ENCODE measurements at regions not wholly inside any gene's neighbourhood (a gene's known extent, or its start where the extent isn't known, plus 50 kb on each side); places are given as distances from the start of the nearest gene placed in this dataset.
"Not testable (repeated sequence)": the region's sequence is repeated elsewhere in the genome, so short reads cannot be mapped to it uniquely, and the experiment has no call there.

DNA sequence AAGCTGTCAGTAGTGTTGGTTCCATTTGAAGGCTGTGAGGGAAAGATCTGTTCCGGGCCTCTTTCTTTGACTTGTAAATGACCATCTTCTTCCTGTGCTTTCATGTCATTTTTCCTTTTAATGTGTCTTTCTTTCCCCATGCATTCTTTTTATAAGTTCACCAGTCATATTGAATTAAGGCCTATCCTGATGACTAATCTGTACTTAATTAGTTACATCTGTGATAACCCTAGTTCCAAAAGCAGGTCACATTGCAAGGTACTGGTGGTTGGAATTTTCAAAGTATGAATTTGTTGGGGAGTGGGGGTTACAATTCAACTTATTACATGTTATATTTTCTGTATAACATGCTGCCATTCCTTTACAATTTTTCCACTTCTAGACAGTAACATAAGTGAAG lies 1642.1 kb upstream of the FLRT2 start:
- Histone ChIP-seq H3K4me3 (no peak overlapping the region), H3K4me1 (no peaks in the 10 kb centered on the region), H3K9me3 (no peaks in the 10 kb centered on the region), H3K36me3 (no peaks in the 10 kb centered on the region), H3K27ac (no peak overlapping the region), H3K27me3 (no peaks in the 10 kb centered on the region)
- DNase-seq: no peak
- in situ Hi-C loops (cut with MboI; ENCODE audit: low pct_ligation_motif_present in 1 of 4, low pct_unique_long_range_greater_than_20kb in 1 of 4, low sequenced_read_pairs in 3 of 4) (no loop called here), intact Hi-C loops (cut with DNase I; ENCODE audit: low total_unique reads) (no loop called here)
- 69 to 80% methylated on average over 1 of the region's 1 CpG for WGBS, 2 donors (ENCODE audit: low coverage in 1 of 2)
- TF ChIP-seq, protein P1, sequence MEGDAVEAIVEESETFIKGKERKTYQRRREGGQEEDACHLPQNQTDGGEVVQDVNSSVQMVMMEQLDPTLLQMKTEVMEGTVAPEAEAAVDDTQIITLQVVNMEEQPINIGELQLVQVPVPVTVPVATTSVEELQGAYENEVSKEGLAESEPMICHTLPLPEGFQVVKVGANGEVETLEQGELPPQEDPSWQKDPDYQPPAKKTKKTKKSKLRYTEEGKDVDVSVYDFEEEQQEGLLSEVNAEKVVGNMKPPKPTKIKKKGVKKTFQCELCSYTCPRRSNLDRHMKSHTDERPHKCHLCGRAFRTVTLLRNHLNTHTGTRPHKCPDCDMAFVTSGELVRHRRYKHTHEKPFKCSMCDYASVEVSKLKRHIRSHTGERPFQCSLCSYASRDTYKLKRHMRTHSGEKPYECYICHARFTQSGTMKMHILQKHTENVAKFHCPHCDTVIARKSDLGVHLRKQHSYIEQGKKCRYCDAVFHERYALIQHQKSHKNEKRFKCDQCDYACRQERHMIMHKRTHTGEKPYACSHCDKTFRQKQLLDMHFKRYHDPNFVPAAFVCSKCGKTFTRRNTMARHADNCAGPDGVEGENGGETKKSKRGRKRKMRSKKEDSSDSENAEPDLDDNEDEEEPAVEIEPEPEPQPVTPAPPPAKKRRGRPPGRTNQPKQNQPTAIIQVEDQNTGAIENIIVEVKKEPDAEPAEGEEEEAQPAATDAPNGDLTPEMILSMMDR (IDR thresholded peaks at IDR 0.05): no peak
- TF ChIP-seq EP300 (IDR thresholded peaks at IDR 0.05; ENCODE audit: low read depth): no peak
- TF ChIP-seq POLR2A (IDR thresholded peaks at IDR 0.05): no peak
- no peak for TF ChIP-seq POLR2AphosphoS5 (IDR thresholded peaks at IDR 0.05)

DNA sequence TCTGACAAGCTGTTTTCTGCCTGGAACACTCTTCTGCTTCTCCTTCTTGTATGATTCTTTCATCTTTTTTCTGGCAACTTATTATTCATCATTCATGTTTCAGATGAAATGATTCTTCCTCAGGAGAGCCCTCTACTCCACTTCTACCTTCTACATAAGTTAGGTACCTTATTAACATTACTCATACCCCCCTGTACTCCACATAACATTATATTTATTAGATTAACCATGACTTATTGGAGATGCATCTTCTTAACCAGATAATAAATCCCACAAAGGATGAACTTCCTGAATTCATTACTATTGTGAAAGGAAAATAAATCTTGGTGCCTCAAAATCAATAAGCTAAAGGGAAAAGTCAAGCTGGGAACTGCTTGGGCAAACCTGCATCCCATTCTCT lies 1636.5 kb upstream of the FLRT2 start:
- intact Hi-C loops (cut with DNase I; ENCODE audit: low total_unique reads): no loop called here
- no peak for TF ChIP-seq POLR2A (IDR thresholded peaks at IDR 0.05)
- TF ChIP-seq, protein P1 (IDR thresholded peaks at IDR 0.05): no peak
- no peak for TF ChIP-seq EP300 (IDR thresholded peaks at IDR 0.05; ENCODE audit: low read depth)
- no peak for TF ChIP-seq POLR2AphosphoS5 (IDR thresholded peaks at IDR 0.05)
- no peaks in the 10 kb centered on the region for H3K36me3 ChIP-seq
- no peaks in the 10 kb centered on the region for H3K27me3 ChIP-seq
- no peak overlapping the region for H3K4me3 ChIP-seq
- DNase-seq: no peak
- H3K9me3 ChIP-seq: no peaks in the 10 kb centered on the region
- H3K4me1 ChIP-seq: no peaks in the 10 kb centered on the region
- no peak overlapping the region for H3K27ac ChIP-seq
- in situ Hi-C loops (cut with MboI; ENCODE audit: low pct_ligation_motif_present in 1 of 4, low pct_unique_long_range_greater_than_20kb in 1 of 4, low sequenced_read_pairs in 3 of 4): no loop called here

DNA sequence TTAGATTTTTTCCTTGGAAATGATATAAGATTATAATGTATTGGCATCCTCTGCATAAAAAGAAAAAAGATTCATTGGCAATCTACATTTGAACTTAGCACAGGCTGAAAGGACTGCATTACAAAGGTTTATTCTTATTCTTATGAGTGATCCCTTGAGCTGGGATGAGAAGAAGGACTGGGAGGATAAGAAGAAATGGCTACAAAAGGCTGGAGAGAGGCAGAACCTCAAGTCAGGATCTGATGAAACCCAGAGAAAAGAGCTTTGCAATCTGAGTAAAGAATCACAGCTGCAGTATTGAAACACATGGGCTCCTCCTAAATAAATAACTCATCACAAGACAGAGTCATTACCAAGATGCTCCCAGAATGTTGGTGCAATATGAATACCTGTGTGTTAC lies 1635.4 kb upstream of the FLRT2 start:
- Histone ChIP-seq H3K4me1 (no peaks in the 10 kb centered on the region), H3K27ac (no peak overlapping the region), H3K36me3 (no peaks in the 10 kb centered on the region), H3K27me3 (no peaks in the 10 kb centered on the region), H3K9me3 (no peaks in the 10 kb centered on the region), H3K4me3 (no peak overlapping the region)
- TF ChIP-seq, protein P1 (IDR thresholded peaks at IDR 0.05): no peak
- TF ChIP-seq EP300 (IDR thresholded peaks at IDR 0.05; ENCODE audit: low read depth): no peak
- TF ChIP-seq POLR2AphosphoS5 (IDR thresholded peaks at IDR 0.05): no peak
- TF ChIP-seq POLR2A (IDR thresholded peaks at IDR 0.05): no peak
- DNase-seq: no peak
- in situ Hi-C loops (cut with MboI; ENCODE audit: low pct_ligation_motif_present in 1 of 4, low pct_unique_long_range_greater_than_20kb in 1 of 4, low sequenced_read_pairs in 3 of 4): no loop called here
- intact Hi-C loops (cut with DNase I; ENCODE audit: low total_unique reads): no loop called here

DNA sequence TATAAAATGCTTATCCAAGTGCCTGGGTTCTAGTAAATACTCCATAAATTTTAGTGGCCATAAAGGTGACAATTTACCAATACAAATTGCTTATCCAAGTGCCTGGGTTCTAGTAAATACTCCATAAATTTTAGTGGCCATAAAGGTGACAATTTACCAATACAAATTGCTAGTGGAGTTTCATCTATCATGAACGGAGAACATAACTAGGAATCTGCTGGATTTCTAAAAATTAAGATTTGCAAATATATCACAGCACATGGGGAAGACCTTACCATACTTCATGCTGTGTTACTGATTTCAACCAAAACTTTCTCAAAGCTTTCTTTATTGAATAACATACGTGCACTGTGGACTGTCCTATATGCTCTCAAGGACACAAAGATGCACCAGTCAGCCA lies 1631.4 kb upstream of the FLRT2 start:
- DNase-seq; H3K36me3 ChIP-seq; H3K27ac ChIP-seq; H3K4me3 ChIP-seq; H3K27me3 ChIP-seq; intact Hi-C loops (cut with DNase I; ENCODE audit: low total_unique reads); H3K4me1 ChIP-seq; H3K9me3 ChIP-seq; in situ Hi-C loops (cut with MboI; ENCODE audit: low pct_ligation_motif_present in 1 of 4, low pct_unique_long_range_greater_than_20kb in 1 of 4, low sequenced_read_pairs in 3 of 4): not testable (repeated sequence)
- WGBS, 2 donors (ENCODE audit: low coverage in 1 of 2): 43 to 48% methylated on average over 2 of the region's 2 CpGs

DNA sequence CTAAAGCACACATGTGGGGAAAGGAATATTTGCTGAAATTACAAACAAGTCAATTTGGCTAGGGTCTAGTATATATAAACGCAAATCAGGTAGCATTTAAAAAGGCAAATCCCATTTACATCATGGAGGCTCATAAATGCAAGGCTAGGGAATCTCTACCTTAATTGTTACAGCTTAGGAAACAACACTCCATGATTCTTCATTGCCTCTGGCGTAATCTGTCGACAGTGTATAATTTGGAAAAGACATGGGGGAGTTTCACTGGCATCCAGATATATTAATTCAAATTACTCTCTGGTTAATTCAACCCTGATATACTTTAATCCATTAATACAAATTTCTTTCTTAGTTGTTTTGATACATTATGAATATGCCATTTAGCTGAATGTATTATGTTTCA lies 1630.2 kb upstream of the FLRT2 start:
- Histone ChIP-seq H3K27ac (no peak overlapping the region), H3K27me3 (no peaks in the 10 kb centered on the region), H3K4me1 (no peaks in the 10 kb centered on the region), H3K4me3 (no peak overlapping the region), H3K36me3 (no peaks in the 10 kb centered on the region), H3K9me3 (no peaks in the 10 kb centered on the region)
- intact Hi-C loops (cut with DNase I; ENCODE audit: low total_unique reads): no loop called here
- 79 to 82% methylated on average over 3 of the region's 3 CpGs for WGBS, 2 donors (ENCODE audit: low coverage in 1 of 2)
- TF ChIP-seq, protein P1 (IDR thresholded peaks at IDR 0.05): no peak
- no peak for TF ChIP-seq EP300 (IDR thresholded peaks at IDR 0.05; ENCODE audit: low read depth)
- no peak for TF ChIP-seq POLR2A (IDR thresholded peaks at IDR 0.05)
- TF ChIP-seq POLR2AphosphoS5 (IDR thresholded peaks at IDR 0.05): no peak
- in situ Hi-C loops (cut with MboI; ENCODE audit: low pct_ligation_motif_present in 1 of 4, low pct_unique_long_range_greater_than_20kb in 1 of 4, low sequenced_read_pairs in 3 of 4): no loop called here
- DNase-seq: no peak

All from transverse colon (tissue), 4 donors.